ELR (cell line): ENCODE measurements at regions not wholly inside any gene's neighbourhood (a gene's known extent, or its start where the extent isn't known, plus 50 kb on each side); places are given as distances from the start of the nearest gene placed in this dataset.

Experiments
- DNase-seq: peaks from one replicate; pipeline ENCODE4 v3.0.0-alpha.2; 2015; ENCODE audit warnings: low read depth

- no peak for DNase-seq
Measured at GRCh38 chr12:114253976-114254778, 151.8 kb downstream of the TBX5 start.

GRCh38 chr12:114248527-114248926, 157.4 kb downstream of the TBX5 start:
- DNase-seq: peak; percentile 41

- DNase-seq: peak; percentile 40
Measured at GRCh38 chr12:114245555-114245954, 160.4 kb downstream of the TBX5 start.

- DNase-seq: peak; percentile 14
Measured at GRCh38 chr12:114241973-114242434, 163.9 kb downstream of the TBX5 start.

- DNase-seq: no peak
Measured at GRCh38 chr12:114240288-114240687, 165.7 kb downstream of the TBX5 start.

GRCh38 chr12:114238808-114239207, 167.1 kb downstream of the TBX5 start:
- no peak for DNase-seq

GRCh38 chr12:114237230-114237629, 168.7 kb downstream of the TBX5 start:
- DNase-seq: no peak

GRCh38 chr12:114232187-114232586, 173.8 kb downstream of the TBX5 start:
- no peak for DNase-seq

GRCh38 chr12:114229150-114229549, 176.8 kb downstream of the TBX5 start:
- DNase-seq: no peak

- DNase-seq: no peak
Measured at GRCh38 chr12:114226241-114226928, 179.6 kb downstream of the TBX5 start.

GRCh38 chr12:114221957-114222630, 183.8 kb downstream of the TBX5 start:
- peak; percentile 43 for DNase-seq

- DNase-seq: no peak
Measured at GRCh38 chr12:114221136-114221833, 184.7 kb downstream of the TBX5 start.

- no peak for DNase-seq
Measured at GRCh38 chr12:114220311-114220710, 185.6 kb downstream of the TBX5 start.

- no peak for DNase-seq
Measured at GRCh38 chr12:114218136-114218535, 187.8 kb downstream of the TBX5 start.

GRCh38 chr12:114215746-114216145, 190.2 kb downstream of the TBX5 start:
- DNase-seq: no peak

GRCh38 chr12:114213055-114213581, 192.8 kb downstream of the TBX5 start:
- peak; percentile 8 for DNase-seq

GRCh38 chr12:114209861-114210260, 196.1 kb downstream of the TBX5 start:
- no peak for DNase-seq

- no peak for DNase-seq
Measured at GRCh38 chr12:114206525-114206924, 199.4 kb downstream of the TBX5 start.

GRCh38 chr12:114201794-114202193, 204.2 kb downstream of the TBX5 start:
- no peak for DNase-seq

- DNase-seq: no peak
Measured at GRCh38 chr12:114194956-114195355, 211.0 kb downstream of the TBX5 start.

- DNase-seq: no peak
Measured at GRCh38 chr12:114194066-114194465, 211.9 kb downstream of the TBX5 start.

GRCh38 chr12:114193474-114193873, 212.5 kb downstream of the TBX5 start:
- no peak for DNase-seq
